HepG2 (cell line): ENCODE measurements at regions not wholly inside any gene's neighbourhood (a gene's known extent, or its start where the extent isn't known, plus 50 kb on each side); places are given as distances from the start of the nearest gene placed in this dataset.
A peak's percentile ranks its signal among the peaks of the same experiment; 100 is the strongest.

Experiments used
- CTCF ChIP-seq: sonication (generic); formaldehyde crosslinking; IDR thresholded peaks from 2 replicates; pipeline ENCODE4 v1.5.0; 2020; ENCODE audit warnings: mild to moderate bottlenecking, missing genetic modification reagents, moderate library complexity
- MEIS1 ChIP-seq: sonication (generic); formaldehyde crosslinking; IDR thresholded peaks from 2 replicates; pipeline ENCODE4 v1.9.0; 2021; ENCODE audit warnings: mild to moderate bottlenecking, missing genetic modification reagents, moderate library complexity, borderline replicate concordance
- NFYB ChIP-seq: sonication (generic); formaldehyde crosslinking; IDR thresholded peaks from 2 replicates; pipeline ENCODE4 v1.4.0; 2020; ENCODE audit warnings: missing genetic modification reagents
- POLR2A ChIP-seq, 2 experiments: IDR thresholded peaks; 2 replicates each; pipeline ENCODE4 v1.6.1; 2011; ENCODE audit warnings: low read depth in 2 of 2, low read length in 2 of 2, mild to moderate bottlenecking in 1 of 2, moderate library complexity in 1 of 2; ENCODE audit not compliant: insufficient read depth in 1 of 2
- REST ChIP-seq, 2 experiments: IDR thresholded peaks; 2 replicates each; pipeline ENCODE4 v1.6.1; 2011 to 2012; ENCODE audit warnings: low read length in 2 of 2, borderline replicate concordance in 1 of 2, low read depth in 1 of 2, mild to moderate bottlenecking in 1 of 2, moderate library complexity in 1 of 2
- SMC3 ChIP-seq: IDR thresholded peaks from 2 replicates; pipeline ENCODE4 v1.6.1; 2011; ENCODE audit warnings: low read length, improper control_type of control experiment
- SMYD3 ChIP-seq: sonication (generic); formaldehyde crosslinking; IDR thresholded peaks from 2 replicates; pipeline ENCODE4 v1.8.1; 2023; ENCODE audit warnings: mild to moderate bottlenecking, missing genetic modification reagents
- THRA ChIP-seq: sonication (generic); formaldehyde crosslinking; IDR thresholded peaks from 2 replicates; pipeline ENCODE4 v1.4.0; 2020; ENCODE audit warnings: missing genetic modification reagents, borderline replicate concordance
- ZKSCAN1 ChIP-seq: fragments of 150-350 bp; IDR thresholded peaks from 2 replicates; pipeline ENCODE4 v1.6.1; 2014; ENCODE audit warnings: low read length
- ZNF317 ChIP-seq: sonication (generic); formaldehyde crosslinking; IDR thresholded peaks from 2 replicates; pipeline ENCODE4 v1.5.0; 2020; ENCODE audit warnings: mild to moderate bottlenecking, missing genetic modification reagents
- ZNF761 ChIP-seq: sonication (generic); formaldehyde crosslinking; conservative IDR thresholded peaks from 2 replicates; pipeline ENCODE4 v1.4.0; 2020; ENCODE audit warnings: mild to moderate bottlenecking, missing genetic modification reagents

GRCh38 chr20:60262967-60263603, 304.9 kb downstream of the CDH26 start:
- TF ChIP-seq THRA (CRISPR knock-in tag) (no peak), REST (IDR thresholded peaks at IDR 0.05; ENCODE audit: borderline replicate concordance in 1 of 2, low read depth in 1 of 2, low read length in 2 of 2) (no peak), ZNF317 (CRISPR knock-in tag) (no peak), CTCF (CRISPR knock-in tag) (peak; percentile 74), NFYB (CRISPR knock-in tag) (no peak), ZKSCAN1 (no peak), POLR2A (IDR thresholded peaks at IDR 0.05; ENCODE audit: insufficient read depth in 1 of 2, low read depth in 2 of 2, low read length in 2 of 2) (no peak), ZNF761 (CRISPR knock-in tag) (no peak), MEIS1 (no peak), SMYD3 (CRISPR knock-in tag) (no peak), SMC3 (peak; percentile 44)
